Stimulated activated CD8-positive, alpha-beta memory T cell treated with anti-CD3 and anti-CD28 coated beads, Interleukin-4, amount 100 ng/mL, for 24 hours (primary cell): ENCODE measurements at regions not wholly inside any gene's neighbourhood (a gene's known extent, or its start where the extent isn't known, plus 50 kb on each side); places are given as distances from the start of the nearest gene placed in this dataset.

Experiments
- DNase-seq: peaks from one replicate; pipeline ENCODE4 v3.0.0-alpha.2; 2020; ENCODE audit warnings: low read depth

DNA sequence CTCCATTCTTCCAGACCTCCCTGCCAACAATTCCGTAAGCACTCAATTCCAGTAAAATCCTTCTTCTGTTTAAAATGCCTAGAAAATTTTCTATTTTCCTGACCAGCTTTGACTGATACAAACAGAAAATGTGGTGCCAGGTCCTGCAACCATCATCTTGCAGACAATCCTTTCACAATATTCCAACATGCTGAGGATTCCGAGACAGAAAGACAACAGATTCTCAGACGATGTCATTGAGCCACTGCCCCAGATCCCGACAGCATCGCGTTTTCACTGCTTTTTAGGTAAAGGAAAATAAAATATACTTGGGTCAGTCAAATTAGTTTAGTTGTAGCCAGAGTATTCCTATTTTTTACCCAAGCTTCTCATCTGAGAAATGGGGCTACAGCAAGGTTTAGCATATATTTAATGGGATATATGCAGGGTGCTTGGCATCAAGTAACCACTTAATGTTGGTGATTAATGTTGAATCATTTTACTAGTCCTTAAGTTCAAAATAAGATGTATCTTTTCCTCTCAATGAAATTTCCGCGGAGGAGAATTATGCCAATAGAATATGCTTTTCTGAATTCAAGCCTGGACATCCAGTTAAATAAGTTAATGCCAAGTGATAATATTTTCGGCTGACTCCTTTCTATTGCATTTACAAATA lies 866.6 kb downstream of the SLC4A3 start:
- DNase-seq, result no peak

DNA sequence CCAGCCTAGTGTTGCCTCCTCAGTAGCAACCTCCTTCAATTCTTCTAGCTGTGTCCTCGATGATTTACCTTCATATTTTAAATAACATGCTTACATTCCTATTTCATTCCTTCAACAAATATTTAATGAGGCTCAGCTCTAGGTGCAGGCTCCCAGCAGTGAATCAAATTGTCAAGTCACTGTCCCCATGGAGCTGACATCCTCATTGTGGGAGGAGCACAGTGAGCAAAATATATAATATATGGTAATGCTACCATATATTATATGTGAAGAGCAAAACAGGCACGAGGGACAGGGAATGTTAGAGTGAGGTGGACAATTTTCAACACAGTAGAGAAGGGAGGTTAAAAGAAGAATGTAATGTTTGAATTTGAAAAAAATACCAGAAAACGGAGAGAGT lies 869.1 kb downstream of the SLC4A3 start:
- DNase-seq, result no peak

DNA sequence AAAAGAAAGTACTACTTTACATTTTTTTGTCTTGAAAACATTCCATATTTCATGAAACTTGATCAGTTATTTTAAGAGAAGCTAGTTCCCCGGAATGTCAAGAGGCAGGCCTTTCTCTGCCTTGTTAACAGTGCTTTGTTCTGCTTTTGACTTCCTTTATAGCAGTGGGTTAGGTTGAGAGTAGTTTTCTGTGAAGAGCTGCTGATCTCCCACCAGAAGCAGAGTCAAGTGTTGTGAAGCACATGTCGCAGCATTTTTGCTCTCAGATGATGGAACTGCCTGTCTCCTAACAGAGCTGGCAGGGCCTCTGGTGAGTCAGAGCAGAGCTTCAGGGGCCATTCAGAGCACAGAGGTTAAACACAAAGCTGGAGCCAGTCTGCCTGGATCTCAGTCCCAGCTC lies 871.8 kb downstream of the SLC4A3 start:
- DNase-seq, result no peak

DNA sequence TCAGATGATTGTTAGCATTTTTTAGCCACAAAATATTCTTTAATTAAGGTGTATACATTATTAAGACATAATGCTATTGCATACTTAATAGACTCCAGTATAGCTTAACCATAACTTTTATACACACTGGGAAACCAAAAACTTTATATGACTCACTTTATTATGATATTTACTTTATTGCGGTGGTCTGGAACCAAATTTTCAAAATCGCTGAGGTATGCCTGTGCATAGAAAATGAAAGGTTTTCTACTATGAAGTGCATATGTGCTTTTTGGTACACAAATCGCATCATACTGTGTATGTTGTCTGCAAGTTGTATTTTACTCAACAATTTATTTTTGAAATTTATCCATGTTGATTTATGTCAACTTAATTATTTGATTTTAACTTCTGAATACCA lies 875.1 kb downstream of the SLC4A3 start:
- DNase-seq, result no peak

DNA sequence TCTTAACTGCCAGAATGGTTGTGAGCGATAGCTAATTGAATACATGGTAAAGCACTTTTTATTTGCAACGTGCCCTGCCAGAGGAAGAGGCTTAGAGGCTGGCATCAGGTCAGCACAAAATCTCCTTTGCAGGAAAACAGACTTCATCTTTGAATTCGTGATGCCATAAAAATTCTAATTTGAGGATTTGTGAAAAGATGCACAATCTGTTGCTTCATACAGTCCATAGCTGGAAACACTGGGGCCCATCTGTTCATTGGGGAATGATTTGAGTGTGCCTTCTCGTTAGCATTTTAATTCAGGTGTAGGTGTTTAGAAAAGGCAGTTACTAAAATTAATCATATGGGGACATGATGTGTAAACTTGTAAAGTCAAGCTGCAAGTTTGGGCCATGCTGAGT lies 876.0 kb downstream of the SLC4A3 start:
- no peak for DNase-seq

DNA sequence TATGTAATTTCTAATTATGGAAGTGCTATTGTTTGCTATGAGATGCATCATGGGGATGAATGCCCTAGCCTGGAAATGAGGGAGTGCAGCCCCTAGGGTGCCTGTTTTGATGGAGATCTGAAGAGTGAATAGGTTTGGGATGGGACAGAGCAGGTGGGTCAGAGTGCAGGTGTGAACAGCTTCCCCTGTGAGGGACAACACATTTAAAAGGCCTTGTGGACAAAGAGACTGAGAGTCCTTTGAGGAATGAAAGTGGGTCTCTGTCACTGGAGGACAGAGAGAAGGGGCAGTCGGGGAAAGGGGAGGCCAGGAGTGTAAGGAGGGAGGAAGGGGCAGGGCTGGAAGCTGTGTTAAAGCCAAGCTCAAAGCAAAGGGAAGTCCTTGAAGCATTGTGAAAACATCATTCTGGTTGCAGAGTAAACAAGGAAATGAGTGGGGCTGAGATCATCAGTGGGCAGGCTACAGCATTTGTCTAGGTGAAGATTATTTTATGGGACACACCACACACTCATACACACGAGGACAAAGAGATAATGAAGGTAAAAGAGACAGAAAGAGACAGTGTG lies 877.6 kb downstream of the SLC4A3 start:
- DNase-seq, result no peak

DNA sequence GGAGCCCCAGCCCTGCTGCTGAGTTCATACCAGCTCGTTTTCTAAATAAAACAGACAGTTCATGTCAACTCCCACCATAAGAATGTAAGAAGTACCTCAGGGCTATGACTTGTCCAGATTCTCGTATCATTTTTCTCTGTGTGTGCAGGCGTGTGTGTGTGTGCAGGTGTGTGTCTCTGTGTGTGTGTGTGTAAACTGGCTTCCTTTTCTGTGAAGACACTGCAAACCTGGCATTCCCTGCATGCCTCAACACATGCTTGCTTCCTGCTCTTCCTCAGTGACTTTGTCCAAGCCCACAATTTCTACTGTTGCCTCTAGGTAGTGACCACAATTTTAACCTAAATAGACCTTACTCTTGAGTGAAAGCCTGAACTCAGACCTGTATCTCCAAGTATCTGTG lies 879.0 kb downstream of the SLC4A3 start:
- no peak for DNase-seq

DNA sequence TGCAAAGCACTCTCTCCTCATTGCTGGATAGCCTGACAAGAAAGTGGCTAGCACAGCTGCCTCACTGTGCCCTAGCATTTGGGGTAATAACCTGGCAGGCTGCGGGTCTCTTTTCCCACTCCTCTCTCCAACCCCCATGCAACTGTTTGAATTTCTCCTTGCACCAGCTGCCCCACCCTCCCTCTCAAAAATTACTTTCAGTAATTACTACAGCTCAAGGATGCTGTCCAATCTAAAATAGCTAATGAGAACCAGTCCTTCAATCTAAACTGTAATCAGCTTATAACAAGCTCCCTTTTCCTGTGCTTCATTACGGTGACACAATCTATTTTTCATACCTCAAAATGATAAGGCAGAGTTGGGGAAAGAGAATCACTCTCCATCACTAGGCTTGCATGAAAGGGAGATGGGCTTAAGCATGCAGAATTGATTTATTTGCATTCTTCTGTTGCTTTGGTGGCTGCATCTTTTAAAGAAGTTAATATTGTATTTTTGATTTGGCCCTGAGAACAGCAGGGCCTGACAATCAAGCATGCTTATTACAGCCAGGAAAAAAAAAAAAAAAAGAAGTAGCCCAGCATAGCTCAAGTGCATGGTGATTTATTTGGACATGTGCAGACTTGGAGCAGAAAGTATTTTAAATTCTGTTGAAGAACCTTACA lies 881.8 kb downstream of the SLC4A3 start:
- DNase-seq, result no peak

DNA sequence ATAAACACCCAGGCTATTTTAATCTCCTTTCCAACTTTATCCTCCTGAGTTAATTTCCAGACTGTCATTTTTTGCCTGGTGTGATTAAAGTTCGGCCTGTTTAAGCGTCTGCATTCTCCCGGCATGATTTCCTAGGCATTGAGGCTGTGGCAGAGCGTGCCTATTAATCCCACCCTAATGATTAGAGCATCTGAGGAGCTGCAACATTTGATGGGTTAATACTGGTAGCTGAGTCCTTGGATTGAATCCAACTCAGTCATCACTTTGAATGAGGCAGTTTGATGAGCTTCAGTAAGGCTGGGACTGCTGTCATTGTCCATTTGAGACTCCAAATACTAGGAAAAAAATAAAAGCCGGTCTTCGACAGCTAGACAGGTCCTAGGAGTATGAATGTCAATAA lies 882.5 kb downstream of the SLC4A3 start:
- no peak for DNase-seq

DNA sequence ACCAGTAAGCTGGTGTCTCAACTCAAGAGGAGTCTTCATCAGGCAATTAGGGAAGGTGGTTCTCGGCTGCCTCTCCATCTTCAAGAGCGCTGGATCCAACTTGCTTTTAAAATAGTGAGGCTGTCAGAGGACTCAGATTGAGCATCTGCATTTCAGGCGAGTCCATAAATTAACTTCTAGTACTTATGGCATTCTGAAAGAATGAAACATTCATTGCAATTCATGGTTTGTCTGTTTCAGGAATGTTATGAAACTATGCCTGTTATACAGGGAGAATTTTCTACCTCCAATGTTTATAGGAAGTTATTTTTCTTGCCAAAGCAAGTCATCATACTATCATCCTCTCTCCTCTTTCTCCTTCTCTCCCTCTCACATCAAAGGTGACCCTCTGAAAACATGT lies 883.2 kb downstream of the SLC4A3 start:
- DNase-seq, result no peak

DNA sequence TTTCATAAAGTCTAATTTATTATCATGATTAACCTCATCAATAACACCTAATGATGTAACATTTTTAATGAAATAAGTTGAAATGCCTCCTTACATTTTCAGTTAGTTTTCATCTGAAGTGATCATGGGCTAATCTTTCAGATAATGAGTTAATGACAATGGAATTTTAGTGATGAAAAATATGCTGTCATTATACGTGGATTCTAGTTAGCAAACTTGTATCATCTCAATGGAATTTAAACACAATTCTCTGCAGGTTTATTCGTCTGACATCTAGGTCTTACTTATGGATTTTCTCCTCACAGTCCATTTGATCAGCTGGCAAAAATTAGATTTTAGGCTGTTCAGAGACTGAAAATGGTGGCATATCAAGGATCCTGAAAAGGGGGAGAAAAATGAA lies 885.0 kb downstream of the SLC4A3 start:
- DNase-seq, result no peak

DNA sequence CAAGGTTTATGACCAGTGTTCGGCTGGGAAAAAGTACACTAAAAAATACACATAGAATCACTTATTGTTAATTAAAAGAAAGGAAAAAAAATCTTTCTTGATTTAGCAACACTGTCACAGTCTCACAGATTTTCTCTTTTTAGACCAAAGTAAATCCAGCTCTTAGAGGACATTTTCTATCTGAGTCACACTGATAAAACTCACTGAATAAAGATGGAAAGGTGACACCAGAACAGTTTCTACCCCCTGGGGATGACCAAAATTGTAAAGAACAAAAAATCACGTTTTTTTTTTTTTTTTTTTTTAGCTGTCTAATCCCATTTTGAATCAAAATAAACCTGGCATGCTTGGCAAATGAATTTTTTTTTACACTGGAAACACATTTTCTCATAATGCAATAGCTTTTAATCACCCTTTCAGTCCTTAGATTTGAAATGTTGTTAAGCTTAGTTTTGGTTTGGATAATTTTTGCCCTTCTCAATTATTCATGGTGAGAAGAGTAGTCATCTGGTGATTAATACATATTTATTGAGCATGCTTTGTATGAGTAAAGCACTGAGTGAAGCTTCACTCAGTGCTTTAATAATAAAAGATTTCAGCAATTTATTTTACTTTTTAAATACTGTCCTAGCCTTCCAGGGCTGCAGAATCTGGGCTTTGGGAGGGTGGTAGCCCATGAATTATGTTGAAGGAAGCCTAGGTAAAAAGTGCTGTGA lies 886.3 kb downstream of the SLC4A3 start:
- DNase-seq, result no peak

DNA sequence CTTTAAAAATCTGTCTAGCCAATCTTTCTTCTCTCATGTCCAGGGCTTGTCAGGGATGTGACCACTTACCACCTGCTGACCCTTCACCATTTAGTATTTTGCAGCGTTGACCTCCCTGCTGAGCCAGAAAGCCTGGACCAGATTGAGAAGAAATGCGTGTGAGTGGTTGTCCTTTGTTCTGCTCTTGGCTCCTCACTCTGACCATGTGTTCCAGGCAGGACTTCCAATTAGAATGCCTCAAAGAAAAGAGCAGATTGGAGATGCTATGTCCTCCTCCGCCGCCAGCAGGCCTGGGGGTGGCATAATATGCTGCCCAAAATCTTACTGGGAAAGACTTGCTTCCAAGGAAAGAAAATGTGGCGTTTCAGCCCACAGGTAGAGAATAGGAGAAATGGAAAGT lies 894.1 kb downstream of the SLC4A3 start:
- no peak for DNase-seq

DNA sequence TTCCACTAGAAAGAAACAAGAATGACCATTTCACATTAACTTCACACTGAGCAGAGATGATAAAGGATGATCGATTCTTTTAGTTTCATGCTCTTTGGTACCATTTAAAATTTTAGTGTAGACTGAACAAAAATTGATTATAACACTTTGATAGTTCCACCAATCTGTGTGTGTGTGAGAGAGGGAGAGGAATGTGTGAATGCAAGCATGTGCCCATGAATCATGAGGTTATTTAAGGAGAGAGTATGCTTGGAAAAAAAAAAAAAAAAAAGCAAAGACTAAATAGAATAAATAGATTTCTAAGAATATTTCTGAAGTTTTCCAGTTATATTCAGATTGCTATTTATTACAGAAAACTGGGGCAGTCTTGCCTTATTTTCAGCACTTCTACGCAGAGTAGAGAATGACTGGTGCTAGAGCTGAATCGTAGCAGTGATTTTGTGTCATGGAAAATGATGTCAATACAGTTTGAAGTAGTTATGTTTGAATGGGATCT lies 900.8 kb downstream of the SLC4A3 start:
- DNase-seq, result no peak

DNA sequence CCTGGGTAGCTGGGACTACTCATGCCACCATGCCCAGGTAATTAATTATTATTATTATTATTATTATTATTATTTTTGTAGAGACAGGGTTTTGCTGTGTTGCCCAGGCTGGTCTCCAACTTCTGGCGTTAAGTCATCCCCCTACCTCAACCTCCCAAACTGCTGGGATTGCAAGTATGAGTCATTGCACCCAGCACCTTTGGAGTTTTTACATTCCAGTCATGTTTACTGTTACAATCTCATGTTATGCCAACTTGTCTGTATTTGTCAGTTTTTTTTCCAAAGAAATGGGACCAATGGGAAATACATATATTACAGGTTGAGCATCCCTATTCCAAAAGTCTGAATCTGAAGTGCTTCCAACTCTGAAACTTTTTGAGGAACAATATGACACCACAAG lies 903.8 kb downstream of the SLC4A3 start:
- no peak for DNase-seq

DNA sequence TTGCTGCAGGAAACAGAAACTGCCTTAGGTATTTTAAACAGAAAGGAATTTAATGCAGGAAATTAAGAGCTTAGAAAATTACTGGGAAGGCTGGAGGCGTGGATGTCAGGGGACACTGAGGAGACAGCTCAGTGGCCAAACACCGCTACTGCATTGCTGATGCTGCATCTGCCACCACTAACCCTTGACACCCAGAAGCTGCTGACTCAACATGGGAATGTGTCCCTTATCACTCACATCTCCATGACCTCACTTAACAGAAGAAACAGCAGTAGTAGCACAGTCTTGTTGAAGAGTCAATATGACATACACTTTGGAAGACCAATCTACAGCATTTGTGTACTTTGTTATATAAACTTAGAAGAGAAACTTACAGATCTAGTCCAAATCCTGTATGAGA lies 906.1 kb downstream of the SLC4A3 start:
- DNase-seq, result no peak

DNA sequence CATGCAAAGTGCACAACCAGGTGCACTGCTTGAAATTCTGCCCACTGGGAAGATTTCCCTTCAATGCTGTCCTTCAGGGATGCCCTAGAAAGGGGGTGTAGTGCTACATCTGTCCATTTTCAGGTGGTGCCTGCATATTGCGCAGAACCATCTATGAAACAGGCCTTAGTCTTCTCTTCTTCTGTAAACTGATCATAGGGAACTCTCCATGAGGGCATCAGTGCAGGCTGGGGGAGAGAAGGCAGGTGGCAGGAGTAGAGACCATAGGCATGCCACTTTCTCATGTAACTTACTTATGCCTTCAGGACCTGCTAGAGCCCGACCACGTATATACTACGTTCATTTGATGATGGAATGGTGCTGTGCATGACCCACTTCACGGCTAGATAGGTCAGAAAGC lies 912.1 kb downstream of the SLC4A3 start:
- no peak for DNase-seq

DNA sequence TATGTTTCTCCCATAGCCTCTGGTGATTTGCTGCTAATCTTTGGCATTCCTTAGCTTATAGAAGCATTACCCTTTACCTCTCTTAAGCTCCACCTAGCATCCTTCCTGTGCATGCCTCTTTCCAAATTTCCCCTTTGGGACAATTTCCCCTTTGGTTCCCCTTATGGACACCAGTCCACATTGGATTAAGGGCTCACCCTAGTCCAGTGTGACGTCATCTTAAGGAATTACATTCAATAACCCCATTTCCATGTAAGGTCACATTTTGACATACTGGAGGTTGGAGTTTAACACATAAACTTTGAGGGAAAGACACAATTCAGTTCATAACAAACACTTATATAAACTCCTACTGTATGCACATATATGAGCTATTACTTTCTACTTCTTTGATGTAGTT lies 916.6 kb downstream of the SLC4A3 start:
- no peak for DNase-seq

DNA sequence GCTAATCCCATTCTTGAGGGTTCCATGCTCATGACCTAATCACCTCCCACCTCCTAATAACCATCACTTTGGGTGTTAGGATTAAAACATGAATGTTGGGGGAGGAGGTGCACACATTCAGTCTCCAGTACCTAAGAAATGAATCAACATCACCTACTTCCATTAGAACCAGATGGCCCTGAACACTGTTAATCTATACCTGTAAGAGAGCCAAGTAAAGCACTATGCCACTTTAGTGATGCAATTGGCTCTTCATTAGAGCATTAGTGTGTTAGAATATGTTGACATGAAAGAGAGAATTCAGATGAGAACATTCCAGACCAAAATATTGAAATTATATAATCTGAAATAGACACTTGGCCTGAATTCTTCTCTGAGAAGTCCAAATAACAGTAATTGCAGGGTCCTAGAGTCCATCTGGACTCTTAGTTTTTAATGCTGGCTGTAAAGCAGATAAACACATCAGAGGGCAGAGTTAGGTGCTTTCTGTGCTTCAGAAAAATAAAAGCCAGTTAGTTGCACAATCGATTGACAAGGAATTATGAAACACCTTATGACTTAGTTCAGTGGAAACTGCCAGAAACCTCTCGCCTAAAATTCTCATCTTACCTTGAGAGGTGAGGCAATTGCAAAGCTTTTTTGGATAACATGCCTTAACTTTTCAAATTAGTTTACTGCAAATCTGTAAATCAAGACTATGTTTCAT lies 923.7 kb downstream of the SLC4A3 start:
- no peak for DNase-seq

DNA sequence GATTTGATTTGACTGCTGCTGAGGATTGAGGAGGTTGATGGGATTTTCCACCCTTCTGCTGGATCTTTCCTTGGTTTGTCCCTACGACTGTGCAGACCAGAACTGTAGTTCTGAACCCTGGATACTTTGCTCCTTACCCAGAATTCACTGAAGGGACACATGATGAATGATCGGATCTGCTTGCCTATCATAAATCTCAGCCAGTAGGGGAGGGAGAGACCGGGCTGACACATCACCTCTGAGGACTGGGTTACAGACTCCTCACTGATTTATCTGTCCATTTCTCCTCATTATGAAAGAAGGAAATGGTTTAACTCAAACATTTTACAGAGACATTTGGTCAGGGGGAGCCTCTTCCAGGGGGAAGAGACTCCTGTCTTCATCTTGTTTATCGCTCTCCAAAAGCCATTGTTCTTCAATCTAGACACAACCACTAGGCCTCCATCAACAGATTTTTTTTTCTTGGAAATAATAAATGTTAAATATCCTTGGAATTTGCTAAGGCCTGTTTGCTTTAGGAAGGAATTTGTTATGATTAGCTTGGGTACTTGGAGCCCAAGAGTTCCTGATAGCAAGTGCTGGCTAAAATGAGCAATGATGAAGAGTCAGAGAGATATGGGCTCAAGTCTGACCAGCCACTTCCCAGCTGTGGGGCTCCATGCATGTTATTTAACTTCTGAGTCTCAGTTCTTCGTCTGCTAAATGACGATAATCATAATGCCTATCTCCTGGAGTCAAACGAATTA lies 925.5 kb downstream of the SLC4A3 start:
- DNase-seq, result no peak

DNA sequence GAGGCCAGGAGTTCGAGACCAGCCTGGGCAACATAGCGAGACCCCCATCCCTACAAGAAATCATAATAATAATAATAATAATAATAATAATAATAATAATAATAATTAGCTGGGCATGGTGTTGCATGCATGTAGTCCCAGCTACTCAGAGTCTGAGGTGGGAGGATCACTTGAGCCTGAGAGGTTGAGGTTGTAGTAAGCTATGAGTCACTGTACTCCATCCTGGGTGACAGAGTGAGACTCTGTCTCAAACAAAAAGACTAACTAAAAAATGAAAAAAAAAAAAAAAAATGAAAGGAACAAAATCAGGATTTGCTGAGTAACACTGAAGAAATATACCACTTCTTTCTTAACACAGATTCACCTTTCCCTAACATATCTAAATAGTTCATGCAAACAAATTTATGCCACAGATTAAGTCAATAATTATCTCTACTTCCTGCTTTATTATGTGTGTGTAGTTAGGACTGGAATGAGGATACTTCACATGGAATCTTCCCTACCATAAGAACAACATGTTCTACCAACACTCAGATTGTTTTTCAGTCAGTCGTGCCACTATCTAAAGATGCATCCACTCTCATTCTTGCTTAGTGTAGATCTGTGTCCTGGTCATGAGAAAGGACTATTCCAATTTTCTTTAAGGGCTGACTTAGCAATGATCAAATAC lies 928.7 kb downstream of the SLC4A3 start:
- no peak for DNase-seq
